ENCODE measurements at regions not wholly inside any gene's neighbourhood (a gene's known extent, or its start where the extent isn't known, plus 50 kb on each side); places are given as distances from the start of the nearest gene placed in this dataset.

GRCh38 chr4:19523964-19524363 lies 727.7 kb upstream of the SLIT2 start:
- POLR2A ChIA-PET (ENCODE audit: low non-redundant PET) = no interaction called here
- CTCF ChIA-PET = no interaction called here
- TF ChIP-seq CTCF (conservative IDR thresholded peaks at IDR 0.05; ENCODE audit: low read depth) = no peak

DNA sequence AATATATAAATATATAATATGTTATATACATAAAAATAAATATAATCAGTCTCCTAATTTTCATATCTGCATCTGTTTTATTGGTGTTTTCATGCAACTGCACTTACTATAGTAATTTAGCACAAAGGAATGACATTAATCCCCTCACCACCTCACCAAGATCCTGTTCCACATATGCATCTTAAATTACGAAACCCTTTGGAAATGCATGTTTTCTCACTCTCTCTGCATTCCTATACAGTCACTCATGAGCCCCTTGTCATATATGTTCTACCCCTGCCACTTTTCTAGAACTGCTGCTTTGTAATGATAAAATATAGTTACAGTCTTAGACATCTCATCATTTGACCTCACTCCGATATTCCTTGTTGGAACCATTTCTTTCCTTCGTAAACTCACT lies 728.7 kb upstream of the SLIT2 start:
- ChIA-PET POLR2A (ENCODE audit: low non-redundant PET) (no interaction called here), CTCF (no interaction called here)
- no peak for DNase-seq (ENCODE audit: low spot score)
- TF ChIP-seq CTCF (conservative IDR thresholded peaks at IDR 0.05; ENCODE audit: low read depth) = no peak
- no peak overlapping the region for H3K27ac ChIP-seq

More at GRCh38 chr4:19523964-19524363, 727.7 kb upstream of the SLIT2 start:
- DNase-seq (ENCODE audit: low spot score) = no peak
- H3K27ac ChIP-seq = no peak overlapping the region

- no peak overlapping the region for H3K27ac ChIP-seq
- ChIA-PET CTCF (no interaction called here), POLR2A (ENCODE audit: low non-redundant PET) (no interaction called here)
- no peak for TF ChIP-seq CTCF (conservative IDR thresholded peaks at IDR 0.05; ENCODE audit: low read depth)
- no peak for DNase-seq (ENCODE audit: low spot score)
Observed at GRCh38 chr4:19520939-19521520, 730.7 kb upstream of the SLIT2 start.

GRCh38 chr4:19514276-19515070 lies 737.2 kb upstream of the SLIT2 start:
- no peak overlapping the region for H3K27ac ChIP-seq
- CTCF ChIA-PET = no interaction called here
- DNase-seq (ENCODE audit: low spot score) = no peak
- no peak for TF ChIP-seq CTCF (conservative IDR thresholded peaks at IDR 0.05; ENCODE audit: low read depth)
- POLR2A ChIA-PET (ENCODE audit: low non-redundant PET) = no interaction called here

- CTCF ChIA-PET = no interaction called here
- no peak for TF ChIP-seq CTCF (conservative IDR thresholded peaks at IDR 0.05; ENCODE audit: low read depth)
- POLR2A ChIA-PET (ENCODE audit: low non-redundant PET) = no interaction called here
- no peak for DNase-seq (ENCODE audit: low spot score)
- no peak overlapping the region for H3K27ac ChIP-seq
Observed at GRCh38 chr4:19512086-19512485, 739.6 kb upstream of the SLIT2 start.

DNA sequence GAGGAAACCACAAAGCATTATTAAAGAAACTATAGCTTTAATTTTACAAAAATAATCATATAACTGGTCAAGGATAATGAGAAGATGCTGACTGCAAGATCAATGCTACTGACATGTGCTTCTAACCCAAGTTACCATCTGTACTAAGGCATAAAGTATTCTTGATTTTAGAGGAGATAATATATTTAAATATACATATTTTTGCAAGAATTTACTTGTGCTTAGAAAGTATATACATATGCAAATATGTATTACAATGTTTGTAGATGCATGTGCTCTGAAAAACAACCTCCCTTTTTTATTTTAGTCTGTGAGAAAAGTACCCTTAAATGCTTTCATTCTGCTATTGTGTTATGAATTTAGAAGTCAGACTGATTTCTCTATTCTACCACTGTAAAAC lies 740.7 kb upstream of the SLIT2 start:
- DNase-seq (ENCODE audit: low spot score) = no peak
- no peak for TF ChIP-seq CTCF (conservative IDR thresholded peaks at IDR 0.05; ENCODE audit: low read depth)
- CTCF ChIA-PET = no interaction called here
- no peak overlapping the region for H3K27ac ChIP-seq
- POLR2A ChIA-PET (ENCODE audit: low non-redundant PET) = no interaction called here
